GM12878 (cell line): ENCODE measurements at regions not wholly inside any gene's neighbourhood (a gene's known extent, or its start where the extent isn't known, plus 50 kb on each side); places are given as distances from the start of the nearest gene placed in this dataset.

Experiments used
- ATAC-seq: fragments of 200-7000 bp; cut with Tn5 transposase; 3 replicates; pipeline ENCODE4 v1.9.1; 2020; ENCODE audit warnings: mild to moderate bottlenecking, moderate library complexity
- BruUV-seq: library from RNA; stranded (reverse); fragments of 400-500 nt; replicated peaks from 2 replicates; lab custom pipeline; 2021; lab: Mats Ljungman, UMichigan
- CTCF ChIA-PET: fragments of 300-600 bp; sonication (Branson Sonifier 250); formaldehyde crosslinking; extraction: SDS; loops from one replicate; lab custom pipeline; 2021; ENCODE audit warnings: inconsistent platforms; lab: Yijun Ruan, JAX
- POLR2A ChIA-PET: fragments of 350-600 bp; formaldehyde crosslinking; extraction: SDS; loops from one replicate; lab custom pipeline; 2021; ENCODE audit warnings: inconsistent platforms; lab: Charles Lee
- RAD21 ChIA-PET: fragments of 300-600 bp; sonication (Branson Sonifier 250); formaldehyde crosslinking; loops from one replicate; lab custom pipeline; 2023; ENCODE audit warnings: antibody characterized with exemption; ENCODE audit not compliant: unreplicated experiment; lab: Charles Lee
- SMC1A ChIA-PET: fragments of 300-600 bp; sonication (Branson Sonifier 250); formaldehyde crosslinking; loops from one replicate; lab custom pipeline; 2023; ENCODE audit not compliant: unreplicated experiment, uncharacterized antibody; lab: Charles Lee
- DNase-seq: peaks from one replicate; pipeline ENCODE4 v3.0.0-alpha.2; 2011; ENCODE audit warnings: low read depth, low spot score
- FAIRE-seq: peaks from 3 replicates; lab custom pipeline; 2011; peaks lifted over from hg19 to GRCh38; lab: Jason Lieb, UNC
- H2AFZ ChIP-seq: 2 replicates; pipeline ENCODE4 v1.6.0; 2011; ENCODE audit warnings: low read depth, low read length, control low read depth; ENCODE audit not compliant: control insufficient read depth
- H3K27ac ChIP-seq: 2 replicates; pipeline ENCODE4 v1.5.1; 2011; ENCODE audit warnings: control low read depth; ENCODE audit not compliant: control insufficient read depth, insufficient read depth
- H3K27me3 ChIP-seq, 2 experiments: replicated peaks in 1 of 2; 2 replicates each; pipeline versions ENCODE4 v1.6.0 to v1.6.1; 2011; ENCODE audit warnings: low read length in 1 of 2; ENCODE audit not compliant: control insufficient read depth in 2 of 2, insufficient read depth in 2 of 2
- H3K36me3 ChIP-seq, 2 experiments: 2 replicates each; pipeline ENCODE4 v1.5.1; 2011; ENCODE audit warnings: low read length in 1 of 2; ENCODE audit not compliant: control insufficient read depth in 2 of 2, insufficient read depth in 2 of 2
- H3K4me1 ChIP-seq: 2 replicates; pipeline ENCODE4 v1.6.1; 2011; ENCODE audit warnings: mild to moderate bottlenecking, low read length, moderate library complexity, mixed read lengths; ENCODE audit not compliant: control insufficient read depth, insufficient read depth
- H3K4me2 ChIP-seq: 2 replicates; pipeline ENCODE4 v1.6.0; 2011; ENCODE audit warnings: control low read depth; ENCODE audit not compliant: control insufficient read depth, insufficient read depth
- H3K4me3 ChIP-seq: fragments of 200-600 bp; sonication (generic); 2 replicates; pipeline ENCODE4 v1.5.1; 2016
- H3K79me2 ChIP-seq: 2 replicates; pipeline ENCODE4 v1.6.0; 2011; ENCODE audit warnings: low read length; ENCODE audit not compliant: control insufficient read depth, insufficient read depth
- H3K9ac ChIP-seq: 2 replicates; pipeline ENCODE4 v1.8.0; 2011; ENCODE audit warnings: low read length, control low read depth, mixed read lengths; ENCODE audit not compliant: control insufficient read depth, insufficient read depth
- H3K9me3 ChIP-seq: replicated peaks from 3 replicates; pipeline ENCODE4 v1.5.1; 2011; ENCODE audit warnings: mild to moderate bottlenecking, low read length; ENCODE audit not compliant: control insufficient read depth, insufficient read depth
- H4K20me1 ChIP-seq: 2 replicates; pipeline ENCODE4 v1.6.0; 2011; ENCODE audit not compliant: control insufficient read depth, insufficient read depth
- CBX3 ChIP-seq: fragments of 200-600 bp; sonication (generic); IDR thresholded peaks from 2 replicates; pipeline ENCODE4 v1.6.1; 2016; ENCODE audit warnings: low read depth, borderline replicate concordance
- FOXM1 ChIP-seq: IDR thresholded peaks from 2 replicates; pipeline ENCODE4 v1.6.1; 2012; ENCODE audit warnings: low read depth, mild to moderate bottlenecking, inconsistent platforms, low read length, moderate library complexity
- HDAC2 ChIP-seq: fragments of 200-600 bp; sonication (generic); IDR thresholded peaks from 2 replicates; pipeline ENCODE4 v1.6.1; 2017
- IKZF2 ChIP-seq, 2 experiments: fragments of 450-650 bp; IDR thresholded peaks; 2 replicates each; pipeline ENCODE4 v1.6.1; 2017; ENCODE audit warnings: mild to moderate bottlenecking in 2 of 2, moderate library complexity in 2 of 2
- LARP7 ChIP-seq: fragments of 450-650 bp; IDR thresholded peaks from 2 replicates; pipeline ENCODE4 v1.6.1; 2017; ENCODE audit warnings: mild to moderate bottlenecking
- MTA3 ChIP-seq: IDR thresholded peaks from 2 replicates; pipeline ENCODE4 v1.6.1; 2012; ENCODE audit warnings: low read length, inconsistent platforms, borderline replicate concordance
- MXI1 ChIP-seq: fragments of 150-350 bp; IDR thresholded peaks from 2 replicates; pipeline ENCODE4 v1.6.1; 2011; ENCODE audit warnings: low read depth, mild to moderate bottlenecking, inconsistent platforms, low read length, improper control_type of control experiment
- NBN ChIP-seq: fragments of 450-650 bp; IDR thresholded peaks from 2 replicates; pipeline ENCODE4 v1.6.1; 2016
- NR2C1 ChIP-seq: fragments of 450-650 bp; IDR thresholded peaks from 2 replicates; pipeline ENCODE4 v1.6.1; 2017; ENCODE audit warnings: antibody characterized with exemption, mild to moderate bottlenecking, moderate library complexity
- NR2C2 ChIP-seq: IDR thresholded peaks from 2 replicates; pipeline ENCODE4 v1.6.1; 2011; ENCODE audit warnings: borderline replicate concordance, low read depth; ENCODE audit not compliant: control insufficient read depth, insufficient read length
- RELA ChIP-seq: fragments of 450-650 bp; IDR thresholded peaks from 2 replicates; pipeline ENCODE4 v1.8.0; 2014; ENCODE audit warnings: borderline replicate concordance; ENCODE audit not compliant: partially characterized antibody
- SIX5 ChIP-seq: IDR thresholded peaks from 2 replicates; pipeline ENCODE4 v1.6.1; 2011; ENCODE audit warnings: mild to moderate bottlenecking, low read depth, low read length, moderate library complexity; ENCODE audit not compliant: severe bottlenecking
- SMAD5 ChIP-seq: IDR thresholded peaks from 2 replicates; pipeline ENCODE4 v1.6.1; 2016; ENCODE audit warnings: antibody characterized with exemption, low read depth
- ZNF622 ChIP-seq: fragments of 450-650 bp; IDR thresholded peaks from 2 replicates; pipeline ENCODE4 v1.6.1; 2017; ENCODE audit warnings: mild to moderate bottlenecking, inconsistent platforms
- ZSCAN29 ChIP-seq: fragments of 450-650 bp; IDR thresholded peaks from 2 replicates; pipeline ENCODE4 v1.6.1; 2017; ENCODE audit warnings: mild to moderate bottlenecking, moderate library complexity
- WGBS: methylation state at CpG from one replicate; pipeline ENCODE4 v1.1.6; 2016; ENCODE audit warnings: low lambda C conversion rate; ENCODE audit not compliant: insufficient replicate concordance, insufficient coverage; ENCODE audit errors: missing lambda C conversion rate; 5-methylcytosine and 5-hydroxymethylcytosine counted together
- in situ Hi-C: fragments of 300-500 bp; cut with MboI; formaldehyde crosslinking; loops from 9 replicates; pipeline ENCODE4 v1.14.3; 2018; ENCODE audit warnings: mixed read lengths
- intact Hi-C: fragments of 100-400 bp; cut with micrococcal nuclease; formaldehyde crosslinking; loops from one replicate; pipeline ENCODE4 v1.14.2; 2022; ENCODE audit not compliant: unreplicated experiment
- TF ChIP-seq, protein P1 (sequence below): fragments of 150-350 bp; IDR thresholded peaks from 2 replicates; pipeline ENCODE4 v1.6.1; 2016; ENCODE audit warnings: low read depth, low read length
- TF ChIP-seq, protein P2 (sequence below): fragments of 450-650 bp; conservative IDR thresholded peaks from 2 replicates; pipeline ENCODE4 v1.6.1; 2017; ENCODE audit warnings: mild to moderate bottlenecking, moderate library complexity
- TF ChIP-seq, protein P3 (sequence below): fragments of 450-650 bp; IDR thresholded peaks from 2 replicates; pipeline ENCODE4 v1.6.1; 2017; ENCODE audit warnings: low read depth, mild to moderate bottlenecking, moderate library complexity

DNA sequence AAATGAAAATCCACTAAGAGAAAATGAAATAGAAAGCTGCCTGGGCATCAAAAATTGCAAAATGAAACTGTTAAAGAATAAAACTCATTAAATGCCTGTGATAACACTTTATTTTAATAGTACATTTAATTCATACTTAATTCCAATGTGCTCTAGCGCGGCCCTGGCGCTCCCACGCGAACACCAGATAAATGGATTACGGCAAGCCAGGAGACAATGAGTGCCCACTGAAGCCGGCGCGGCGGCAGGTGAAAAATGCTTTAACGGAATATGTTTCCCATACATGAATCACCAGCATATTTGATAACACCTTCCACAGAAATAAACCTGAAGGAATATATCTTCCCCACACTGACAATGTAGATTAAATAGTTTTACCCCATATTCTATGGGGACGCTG is 245.5 kb downstream of the RBFOX3 start:
- 85% methylated on average over 12 of the region's 12 CpGs for WGBS
- ChIA-PET RAD21 (no interaction called here), CTCF (no interaction called here), SMC1A (no interaction called here), POLR2A (no interaction called here)
- FAIRE-seq (no peak), DNase-seq (no peak), ATAC-seq (no peak)
- no peaks in the 10 kb centered on the region for H3K79me2 ChIP-seq
- no TSS peak for BruUV-seq
- no peak overlapping the region for H3K9ac ChIP-seq
- H3K4me2 ChIP-seq, result no peak overlapping the region
- intact Hi-C loops, result no loop called here
- in situ Hi-C loops, result no loop called here
- no peak overlapping the region for H3K4me3 ChIP-seq
- H3K9me3 ChIP-seq, result no peaks in the 10 kb centered on the region
- H3K27ac ChIP-seq, result no peak overlapping the region
- no peak overlapping the region for H2AFZ ChIP-seq
- TF ChIP-seq FOXM1 (no peak), SMAD5 (no peak), NR2C2 (no peak), MXI1 (no peak), HDAC2 (no peak), RELA (no peak), CBX3 (no peak), NR2C1 (no peak), MTA3 (no peak), NBN (no peak), SIX5 (no peak), ZNF622 (no peak), LARP7 (no peak), IKZF2 (IDR thresholded peaks at IDR 0.05) (no peak), ZSCAN29 (no peak)
- TF ChIP-seq, protein P1, sequence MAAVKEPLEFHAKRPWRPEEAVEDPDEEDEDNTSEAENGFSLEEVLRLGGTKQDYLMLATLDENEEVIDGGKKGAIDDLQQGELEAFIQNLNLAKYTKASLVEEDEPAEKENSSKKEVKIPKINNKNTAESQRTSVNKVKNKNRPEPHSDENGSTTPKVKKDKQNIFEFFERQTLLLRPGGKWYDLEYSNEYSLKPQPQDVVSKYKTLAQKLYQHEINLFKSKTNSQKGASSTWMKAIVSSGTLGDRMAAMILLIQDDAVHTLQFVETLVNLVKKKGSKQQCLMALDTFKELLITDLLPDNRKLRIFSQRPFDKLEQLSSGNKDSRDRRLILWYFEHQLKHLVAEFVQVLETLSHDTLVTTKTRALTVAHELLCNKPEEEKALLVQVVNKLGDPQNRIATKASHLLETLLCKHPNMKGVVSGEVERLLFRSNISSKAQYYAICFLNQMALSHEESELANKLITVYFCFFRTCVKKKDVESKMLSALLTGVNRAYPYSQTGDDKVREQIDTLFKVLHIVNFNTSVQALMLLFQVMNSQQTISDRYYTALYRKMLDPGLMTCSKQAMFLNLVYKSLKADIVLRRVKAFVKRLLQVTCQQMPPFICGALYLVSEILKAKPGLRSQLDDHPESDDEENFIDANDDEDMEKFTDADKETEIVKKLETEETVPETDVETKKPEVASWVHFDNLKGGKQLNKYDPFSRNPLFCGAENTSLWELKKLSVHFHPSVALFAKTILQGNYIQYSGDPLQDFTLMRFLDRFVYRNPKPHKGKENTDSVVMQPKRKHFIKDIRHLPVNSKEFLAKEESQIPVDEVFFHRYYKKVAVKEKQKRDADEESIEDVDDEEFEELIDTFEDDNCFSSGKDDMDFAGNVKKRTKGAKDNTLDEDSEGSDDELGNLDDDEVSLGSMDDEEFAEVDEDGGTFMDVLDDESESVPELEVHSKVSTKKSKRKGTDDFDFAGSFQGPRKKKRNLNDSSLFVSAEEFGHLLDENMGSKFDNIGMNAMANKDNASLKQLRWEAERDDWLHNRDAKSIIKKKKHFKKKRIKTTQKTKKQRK, result no peak
- TF ChIP-seq, protein P2, sequence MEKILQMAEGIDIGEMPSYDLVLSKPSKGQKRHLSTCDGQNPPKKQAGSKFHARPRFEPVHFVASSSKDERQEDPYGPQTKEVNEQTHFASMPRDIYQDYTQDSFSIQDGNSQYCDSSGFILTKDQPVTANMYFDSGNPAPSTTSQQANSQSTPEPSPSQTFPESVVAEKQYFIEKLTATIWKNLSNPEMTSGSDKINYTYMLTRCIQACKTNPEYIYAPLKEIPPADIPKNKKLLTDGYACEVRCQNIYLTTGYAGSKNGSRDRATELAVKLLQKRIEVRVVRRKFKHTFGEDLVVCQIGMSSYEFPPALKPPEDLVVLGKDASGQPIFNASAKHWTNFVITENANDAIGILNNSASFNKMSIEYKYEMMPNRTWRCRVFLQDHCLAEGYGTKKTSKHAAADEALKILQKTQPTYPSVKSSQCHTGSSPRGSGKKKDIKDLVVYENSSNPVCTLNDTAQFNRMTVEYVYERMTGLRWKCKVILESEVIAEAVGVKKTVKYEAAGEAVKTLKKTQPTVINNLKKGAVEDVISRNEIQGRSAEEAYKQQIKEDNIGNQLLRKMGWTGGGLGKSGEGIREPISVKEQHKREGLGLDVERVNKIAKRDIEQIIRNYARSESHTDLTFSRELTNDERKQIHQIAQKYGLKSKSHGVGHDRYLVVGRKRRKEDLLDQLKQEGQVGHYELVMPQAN, result no peak
- TF ChIP-seq, protein P3, sequence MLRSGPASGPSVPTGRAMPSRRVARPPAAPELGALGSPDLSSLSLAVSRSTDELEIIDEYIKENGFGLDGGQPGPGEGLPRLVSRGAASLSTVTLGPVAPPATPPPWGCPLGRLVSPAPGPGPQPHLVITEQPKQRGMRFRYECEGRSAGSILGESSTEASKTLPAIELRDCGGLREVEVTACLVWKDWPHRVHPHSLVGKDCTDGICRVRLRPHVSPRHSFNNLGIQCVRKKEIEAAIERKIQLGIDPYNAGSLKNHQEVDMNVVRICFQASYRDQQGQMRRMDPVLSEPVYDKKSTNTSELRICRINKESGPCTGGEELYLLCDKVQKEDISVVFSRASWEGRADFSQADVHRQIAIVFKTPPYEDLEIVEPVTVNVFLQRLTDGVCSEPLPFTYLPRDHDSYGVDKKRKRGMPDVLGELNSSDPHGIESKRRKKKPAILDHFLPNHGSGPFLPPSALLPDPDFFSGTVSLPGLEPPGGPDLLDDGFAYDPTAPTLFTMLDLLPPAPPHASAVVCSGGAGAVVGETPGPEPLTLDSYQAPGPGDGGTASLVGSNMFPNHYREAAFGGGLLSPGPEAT, result no peak
- no peaks in the 10 kb centered on the region for H4K20me1 ChIP-seq
- H3K36me3 ChIP-seq, result no peaks in the 10 kb centered on the region
- no peaks in the 10 kb centered on the region for H3K4me1 ChIP-seq
- H3K27me3 ChIP-seq, result peaks cover 0 to 4% of the 10 kb centered on the region in 2 experiments; a peak in 2 of 4 replicates
